DOHH2 (cell line): ENCODE measurements at regions not wholly inside any gene's neighbourhood (a gene's known extent, or its start where the extent isn't known, plus 50 kb on each side); places are given as distances from the start of the nearest gene placed in this dataset.

Source experiments
- CTCF ChIP-seq: fragments of 200-600 bp; sonication (generic); IDR thresholded peaks from one replicate; pipeline ENCODE4 v1.5.1; 2014; ENCODE audit warnings: antibody characterized with exemption, mild to moderate bottlenecking, low read depth, low read length; ENCODE audit not compliant: poor library complexity, severe bottlenecking
- EZH2phosphoT487 ChIP-seq: fragments of 200-600 bp; sonication (generic); IDR thresholded peaks from 2 replicates; pipeline ENCODE4 v1.6.1; 2017; ENCODE audit warnings: borderline replicate concordance, mild to moderate bottlenecking, antibody characterized with exemption, low read length, moderate library complexity, mixed read lengths

GRCh38 chr7:131241386-131241785 is 86.3 kb upstream of the MKLN1 start:
- TF ChIP-seq CTCF: no peak
- TF ChIP-seq EZH2phosphoT487: no peak
